NAMALWA (cell line): ENCODE measurements at regions not wholly inside any gene's neighbourhood (a gene's known extent, or its start where the extent isn't known, plus 50 kb on each side); places are given as distances from the start of the nearest gene placed in this dataset.
"Not testable (repeated sequence)": the region's sequence is repeated elsewhere in the genome, so short reads cannot be mapped to it uniquely, and the experiment has no call there.

ENCODE experiments used
- DNase-seq: peaks from one replicate; pipeline ENCODE4 v3.0.0-alpha.2; 2015; ENCODE audit warnings: low spot score

DNA sequence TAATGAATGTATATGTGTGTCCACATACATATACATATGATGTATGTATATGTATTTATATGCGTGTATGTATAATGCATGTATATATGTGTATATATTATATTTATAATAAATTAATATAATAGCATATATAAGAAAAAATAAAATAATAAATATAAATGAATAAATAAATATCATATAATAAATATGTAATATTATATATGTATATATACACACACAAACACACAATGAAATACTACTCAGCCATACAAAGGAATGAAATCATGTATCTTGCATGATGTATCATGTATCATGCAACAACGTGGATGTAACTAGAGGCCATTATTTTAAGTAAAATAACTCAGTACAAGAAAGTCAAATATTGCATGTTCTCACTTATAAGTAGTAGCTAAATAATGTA is 788.7 kb upstream of the CHORDC1 start:
- DNase-seq, result no peak

DNA sequence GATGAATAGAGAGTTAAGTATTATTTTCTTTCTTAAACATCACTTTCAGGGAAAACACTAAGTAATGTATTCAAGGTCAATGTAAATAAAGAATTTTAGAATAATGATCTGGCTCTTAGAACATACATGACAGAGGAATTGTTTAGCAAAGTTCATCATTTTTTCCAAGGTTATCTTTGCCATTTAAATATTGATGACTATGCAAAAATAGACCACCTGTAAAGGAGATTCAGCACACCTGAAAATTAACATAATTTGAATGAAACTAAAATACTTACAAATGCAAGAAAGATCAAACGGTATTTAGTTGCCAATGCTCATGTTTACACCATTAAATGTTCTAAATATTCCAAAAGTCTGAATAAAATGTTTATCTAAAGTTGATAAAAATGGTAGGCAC is 782.6 kb upstream of the CHORDC1 start:
- DNase-seq, result no peak

DNA sequence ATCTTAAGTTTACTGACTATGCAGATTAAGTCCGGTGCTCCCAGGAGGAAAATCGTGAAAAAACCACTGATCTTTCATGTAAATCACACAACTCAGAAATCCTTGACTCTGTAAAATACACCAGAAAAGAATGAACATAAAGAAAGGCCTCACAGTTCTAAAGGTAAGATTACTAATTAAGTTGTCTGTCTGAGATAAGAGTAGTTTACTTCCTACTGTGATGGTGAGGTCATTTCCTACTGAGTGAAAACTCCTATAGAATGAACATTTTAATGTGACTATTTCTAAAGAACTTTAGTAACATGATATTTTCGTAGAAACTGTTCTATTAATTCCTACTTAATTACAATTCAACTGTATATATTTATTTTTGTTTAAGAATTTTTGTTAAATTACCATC is 774.4 kb upstream of the CHORDC1 start:
- no peak for DNase-seq

DNA sequence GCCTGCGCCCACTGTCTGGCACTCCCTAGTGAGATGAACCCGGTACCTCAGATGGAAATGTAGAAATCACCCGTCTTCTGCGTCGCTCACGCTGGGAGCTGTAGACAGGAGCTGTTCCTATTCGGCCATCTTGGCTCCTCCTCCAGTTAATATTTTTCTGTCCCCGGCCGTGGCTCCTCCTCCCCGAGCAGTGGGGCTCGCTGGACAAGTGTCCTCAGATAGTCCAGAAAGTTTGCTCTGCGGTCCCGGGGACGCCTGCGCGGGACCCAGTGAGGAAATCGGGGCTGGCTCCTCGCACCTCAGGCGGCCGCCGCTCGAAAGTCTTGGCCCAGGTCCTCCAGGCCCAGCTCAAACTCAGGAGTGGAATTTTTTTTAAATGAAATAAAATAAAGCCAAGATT is 749.3 kb upstream of the CHORDC1 start:
- DNase-seq, result not testable (repeated sequence)

DNA sequence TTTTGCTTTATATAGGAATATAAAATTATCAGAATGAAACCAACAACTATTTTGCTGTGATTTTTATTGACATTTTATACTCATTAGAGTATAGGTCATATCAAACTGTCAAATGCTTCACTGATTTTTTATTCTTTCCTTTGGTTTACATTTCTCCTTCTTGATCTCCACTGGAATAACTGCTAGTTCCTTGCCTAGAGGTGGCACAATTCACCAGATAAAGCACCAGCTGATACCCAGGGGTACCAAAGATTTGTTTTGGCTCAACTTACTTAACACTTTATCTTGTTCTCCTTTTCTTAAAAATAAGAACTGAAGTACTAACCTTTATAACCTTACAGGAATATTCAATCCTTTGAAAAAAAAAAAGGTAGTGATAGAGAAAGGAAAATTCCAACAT is 725.1 kb upstream of the CHORDC1 start:
- DNase-seq, result no peak

DNA sequence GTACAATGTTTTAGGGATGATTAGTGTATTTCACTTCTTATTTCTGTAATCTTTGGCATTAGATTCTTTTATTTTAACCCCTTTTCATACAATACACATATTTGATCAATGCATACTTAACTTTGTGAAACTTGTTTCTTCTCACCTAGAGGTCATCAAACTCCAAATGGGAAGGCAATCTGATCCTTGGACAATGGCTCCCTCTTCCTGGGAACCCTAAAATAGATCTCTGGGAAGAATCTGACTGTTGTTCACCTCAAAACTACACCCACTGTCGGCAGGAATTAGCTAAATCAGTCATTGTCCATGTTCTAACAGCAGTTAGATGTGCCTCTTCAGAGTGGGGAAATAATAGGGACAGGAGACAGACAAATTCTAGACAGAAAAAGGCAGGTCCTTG is 707.4 kb upstream of the CHORDC1 start:
- no peak for DNase-seq

DNA sequence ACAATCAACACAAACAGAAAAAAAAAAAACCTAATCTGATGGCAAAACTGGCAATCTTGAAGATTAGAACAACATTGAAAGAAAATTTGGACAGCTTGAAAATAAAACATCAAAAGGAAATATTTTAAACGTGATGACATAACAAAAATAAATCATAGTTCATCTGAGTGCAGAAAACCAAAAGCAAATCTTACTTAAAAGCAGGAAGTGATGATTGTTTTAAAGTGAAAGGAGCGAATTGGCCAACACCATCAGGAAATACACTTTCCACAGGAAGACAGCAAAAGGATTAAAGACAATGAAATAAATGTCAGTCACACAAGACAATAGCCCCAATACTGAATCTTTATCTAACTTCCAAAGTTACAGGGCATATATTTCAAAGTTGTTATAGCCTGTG is 696.5 kb upstream of the CHORDC1 start:
- no peak for DNase-seq

DNA sequence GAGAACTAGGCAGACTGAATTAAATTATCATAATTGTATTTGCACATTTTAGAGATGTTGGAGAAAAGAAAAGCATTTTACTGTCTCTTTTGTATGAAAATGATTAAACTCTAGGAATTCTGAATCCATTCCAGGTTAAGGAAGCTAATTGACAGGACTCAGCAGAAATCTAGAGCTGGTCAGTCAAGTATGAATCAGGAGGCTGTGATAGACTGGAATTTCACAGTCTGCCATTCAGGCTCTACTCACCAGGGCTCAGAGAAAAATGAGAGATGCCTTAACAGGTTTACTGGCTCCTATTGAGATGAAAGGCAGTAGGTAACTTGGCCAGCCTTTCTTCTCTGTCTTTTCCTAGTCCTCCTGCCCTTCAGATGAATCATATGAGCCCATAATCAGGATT is 693.9 kb upstream of the CHORDC1 start:
- no peak for DNase-seq

DNA sequence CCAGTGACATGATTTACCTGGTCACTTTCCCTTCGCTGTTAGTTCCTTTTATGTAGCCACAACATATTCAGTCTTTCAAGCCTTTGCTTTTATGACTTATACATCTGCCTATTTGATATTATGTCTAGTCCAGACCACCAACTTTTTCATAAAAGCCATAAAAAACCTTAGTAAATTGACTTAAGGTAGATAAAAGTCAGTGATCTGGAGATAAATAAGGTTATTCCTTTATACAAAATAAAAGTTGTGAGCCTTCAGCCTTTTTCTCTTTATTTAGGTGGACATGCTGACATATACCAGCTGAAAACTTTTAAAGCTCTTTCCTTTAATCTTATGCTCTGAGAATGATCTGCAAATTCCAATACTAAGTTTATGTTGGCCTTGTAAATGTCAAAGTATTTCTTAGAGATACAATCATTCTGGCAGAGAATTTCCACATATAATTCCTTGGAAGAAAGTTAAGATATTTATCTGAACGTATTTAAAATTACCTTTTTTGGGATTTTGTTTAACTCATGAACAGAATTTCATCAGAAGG is 690.4 kb upstream of the CHORDC1 start:
- DNase-seq, result no peak

DNA sequence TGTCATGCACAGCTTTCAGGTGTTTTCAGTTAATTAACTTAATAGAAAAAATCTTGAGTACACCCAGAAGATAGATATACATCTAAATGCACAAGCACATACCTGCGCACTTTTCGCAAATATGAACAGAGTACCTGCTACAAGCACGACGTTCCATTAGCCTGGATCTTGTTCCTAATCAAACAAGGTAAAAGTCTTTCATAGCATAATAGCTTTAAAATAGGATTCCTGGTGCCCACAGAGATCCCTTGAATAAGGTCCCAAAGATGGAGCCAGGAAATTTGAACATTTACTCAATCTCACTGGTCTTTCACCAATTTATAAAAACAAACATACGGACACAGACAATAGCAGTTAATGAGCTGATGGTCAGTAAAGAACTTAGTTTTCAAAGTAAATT is 689.8 kb upstream of the CHORDC1 start:
- DNase-seq, result no peak

DNA sequence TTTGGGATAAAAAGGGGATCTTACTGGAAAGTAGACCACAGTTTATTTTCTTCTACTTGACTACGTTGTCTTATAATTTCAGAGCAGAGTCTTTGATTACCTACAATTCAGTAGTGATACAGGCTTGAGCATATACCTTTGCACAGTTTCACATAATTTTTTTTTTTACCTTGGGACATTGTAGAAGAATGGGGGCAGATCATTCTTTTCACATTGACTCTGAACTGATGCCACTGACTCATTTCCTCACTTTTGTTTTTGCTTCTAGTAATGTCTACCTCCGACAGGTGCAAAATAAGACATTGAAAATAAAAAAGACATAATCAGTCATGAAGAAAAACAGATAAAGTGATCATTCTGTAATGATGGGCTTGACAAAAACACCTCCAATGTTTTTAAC is 688.3 kb upstream of the CHORDC1 start:
- DNase-seq, result no peak

DNA sequence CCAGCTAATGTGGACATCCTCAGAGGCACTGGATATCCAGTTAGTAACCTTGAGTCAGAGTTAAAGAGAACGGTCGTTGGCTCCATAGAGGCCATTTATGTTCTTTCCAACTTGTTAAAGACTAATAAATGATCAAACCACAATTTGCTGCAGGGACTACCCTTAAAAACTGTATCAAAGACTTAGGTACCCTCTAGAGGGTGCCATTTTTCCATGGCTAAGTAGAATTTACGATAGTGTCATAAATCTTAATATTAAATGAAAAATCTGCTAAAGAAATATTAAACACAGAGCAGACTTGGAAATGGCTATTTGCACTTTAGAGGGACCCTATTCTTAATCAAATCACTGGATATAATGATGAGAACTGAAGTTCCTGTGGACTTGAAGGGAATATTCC is 685.2 kb upstream of the CHORDC1 start:
- peak; percentile 3 for DNase-seq

DNA sequence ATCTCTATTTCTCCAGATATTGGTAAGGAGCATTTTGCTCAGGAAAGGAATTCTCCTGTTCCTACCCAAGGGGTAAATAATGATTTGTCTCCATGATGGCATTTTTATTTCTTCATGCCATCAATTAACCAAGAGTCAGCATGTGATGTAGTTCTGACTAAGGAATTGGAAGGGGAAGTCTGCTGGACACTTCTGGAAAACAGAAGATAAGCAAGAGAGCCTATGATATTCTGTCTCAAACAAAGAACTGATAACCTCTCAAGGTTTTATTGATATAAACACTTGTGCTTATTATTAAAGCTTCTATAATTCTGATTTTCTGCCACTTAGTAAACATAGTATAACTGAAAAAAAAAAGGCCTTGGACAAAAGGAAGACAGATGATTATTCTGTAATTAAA is 673.0 kb upstream of the CHORDC1 start:
- no peak for DNase-seq

DNA sequence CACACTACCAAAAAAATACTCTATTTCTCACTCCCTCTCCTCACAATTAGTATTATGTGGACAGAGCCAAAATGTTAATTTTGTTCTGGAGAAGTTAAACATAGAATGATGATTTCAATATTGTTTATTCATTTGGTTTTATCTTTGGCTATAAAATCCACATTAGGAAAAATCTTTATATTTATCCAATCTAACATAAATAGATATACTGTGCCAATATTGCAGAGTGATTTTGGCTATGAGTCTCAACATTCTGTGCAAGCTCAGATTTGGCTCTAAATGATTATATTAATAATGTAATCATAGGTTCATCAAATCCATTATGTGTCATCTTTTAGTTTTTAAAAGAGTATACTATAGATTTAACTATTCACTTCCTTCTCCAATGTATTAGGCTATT is 667.5 kb upstream of the CHORDC1 start:
- DNase-seq, result no peak

DNA sequence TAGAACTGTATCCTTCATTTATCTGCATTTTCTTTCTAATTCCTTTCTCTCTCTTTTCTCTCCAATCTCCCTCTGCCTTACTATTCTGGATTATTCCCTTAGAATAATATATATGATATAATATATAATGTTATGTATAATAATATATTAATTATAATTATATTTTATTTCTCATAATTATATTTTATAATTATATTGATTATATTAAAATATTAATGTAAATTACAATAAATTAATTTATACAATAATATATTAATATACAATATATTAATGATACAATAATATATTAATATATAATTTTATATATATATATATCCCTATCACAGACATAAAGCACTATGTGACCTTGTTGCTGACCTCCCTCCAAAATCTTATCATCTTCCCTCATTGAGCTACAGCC is 661.3 kb upstream of the CHORDC1 start:
- no peak for DNase-seq

DNA sequence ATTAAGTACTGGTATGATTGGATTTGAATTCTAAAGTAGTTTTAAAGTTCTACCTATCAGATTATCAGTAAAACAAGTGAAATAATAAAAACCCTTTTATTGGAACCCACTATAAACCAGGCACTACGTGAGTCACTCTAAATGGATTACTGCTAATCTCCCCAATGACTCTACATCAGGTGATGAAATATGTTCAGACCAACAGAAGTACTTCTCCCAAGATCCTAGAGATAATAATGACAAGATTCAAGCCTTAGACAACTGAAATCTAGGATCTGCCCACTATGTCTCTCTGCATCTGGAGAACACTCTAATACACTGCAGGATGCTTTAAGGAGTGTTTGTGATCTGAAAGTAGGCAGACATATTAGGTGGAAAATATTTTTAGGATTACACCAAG is 652.1 kb upstream of the CHORDC1 start:
- DNase-seq, result no peak

DNA sequence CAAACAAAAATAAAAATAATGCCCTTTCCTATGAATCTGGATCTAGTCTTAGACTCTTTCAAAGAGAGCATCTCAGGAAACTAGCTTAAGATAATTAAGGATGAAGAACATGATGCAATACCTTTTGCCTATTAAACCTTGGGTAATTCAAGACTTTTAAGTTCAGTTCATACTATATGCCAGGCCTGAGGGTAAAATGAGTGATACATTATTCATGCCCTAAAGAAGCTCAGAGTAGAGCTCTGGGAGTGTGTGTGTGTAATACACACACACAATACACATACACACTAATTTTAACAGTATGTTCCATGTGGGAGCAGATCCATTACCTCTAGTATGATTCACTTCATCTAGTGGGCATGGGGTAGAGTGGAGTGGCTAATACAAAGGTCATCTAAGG is 651.4 kb upstream of the CHORDC1 start:
- no peak for DNase-seq

DNA sequence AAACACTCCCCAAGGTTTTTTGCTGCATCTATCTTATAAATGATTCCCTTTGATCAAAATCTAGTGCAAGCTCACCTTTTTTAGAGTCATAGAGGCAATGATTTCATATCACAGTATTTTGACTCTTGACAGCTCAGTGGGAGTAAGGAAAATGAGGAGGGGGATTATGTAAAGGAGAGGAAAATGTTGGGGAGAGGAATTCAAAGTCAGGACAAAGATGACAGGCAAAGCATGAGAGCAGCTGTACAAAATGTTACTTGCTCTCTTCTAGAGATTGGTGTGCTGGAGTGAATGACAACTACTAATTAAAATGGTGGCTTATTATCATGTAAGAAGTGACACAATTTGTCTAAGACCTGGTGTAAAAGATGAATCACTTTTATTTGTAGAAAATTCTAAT is 644.6 kb upstream of the CHORDC1 start:
- DNase-seq, result no peak

DNA sequence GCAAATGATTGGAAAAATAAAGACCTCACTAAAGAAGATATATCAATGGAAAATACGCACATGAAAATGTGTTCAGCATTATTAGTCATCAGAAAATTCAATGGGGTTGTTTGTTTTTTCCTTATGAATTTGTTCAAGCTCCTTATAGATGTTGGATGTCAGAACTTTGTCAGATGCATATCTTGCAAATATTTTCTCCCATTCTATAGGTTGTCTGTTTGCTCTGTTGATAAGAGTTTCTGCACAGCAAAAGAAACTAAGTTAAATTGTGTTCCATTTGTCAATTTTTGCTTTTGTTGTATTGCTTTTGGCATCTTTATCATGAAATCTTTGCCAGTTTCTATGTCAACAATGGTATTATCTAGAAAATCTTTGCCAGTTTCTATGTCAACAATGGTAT is 633.9 kb upstream of the CHORDC1 start:
- no peak for DNase-seq

DNA sequence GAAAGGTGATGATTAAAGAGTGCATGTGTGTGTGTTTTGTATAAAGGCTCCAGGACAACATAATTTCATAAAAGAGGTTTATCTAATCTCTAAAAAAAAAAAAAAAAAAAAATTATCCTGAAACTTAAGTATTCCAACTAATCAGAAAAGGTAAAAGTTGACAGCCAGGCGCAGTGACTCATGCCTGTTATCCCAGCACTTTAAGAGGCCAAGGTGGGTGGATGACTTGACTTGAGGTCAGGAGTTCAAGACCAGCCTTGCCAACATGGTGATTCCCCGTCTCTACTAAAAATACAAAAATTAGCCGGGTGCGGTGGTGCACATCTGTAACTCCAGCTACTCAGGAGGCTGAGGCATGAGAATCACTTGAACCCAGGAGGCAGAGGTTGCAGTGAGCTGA is 632.7 kb upstream of the CHORDC1 start:
- DNase-seq, result no peak

DNA sequence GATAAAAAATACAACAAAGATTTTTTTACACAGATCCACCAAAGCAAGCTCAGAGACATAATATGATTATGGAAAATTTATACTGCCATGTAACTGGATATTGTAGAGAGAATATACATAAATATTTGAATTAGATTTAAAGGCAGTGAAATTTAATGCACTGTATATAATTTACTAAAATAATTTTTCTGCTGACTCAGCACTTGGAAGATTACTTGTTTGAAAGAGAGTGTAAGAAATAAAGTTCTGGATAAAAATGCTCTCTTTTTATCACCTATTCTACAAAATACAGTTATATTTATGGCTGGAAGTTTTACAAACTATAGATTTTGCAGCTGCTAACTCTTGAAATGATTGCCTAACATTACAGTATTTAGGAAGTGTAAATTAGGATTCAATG is 628.3 kb upstream of the CHORDC1 start:
- DNase-seq, result no peak

DNA sequence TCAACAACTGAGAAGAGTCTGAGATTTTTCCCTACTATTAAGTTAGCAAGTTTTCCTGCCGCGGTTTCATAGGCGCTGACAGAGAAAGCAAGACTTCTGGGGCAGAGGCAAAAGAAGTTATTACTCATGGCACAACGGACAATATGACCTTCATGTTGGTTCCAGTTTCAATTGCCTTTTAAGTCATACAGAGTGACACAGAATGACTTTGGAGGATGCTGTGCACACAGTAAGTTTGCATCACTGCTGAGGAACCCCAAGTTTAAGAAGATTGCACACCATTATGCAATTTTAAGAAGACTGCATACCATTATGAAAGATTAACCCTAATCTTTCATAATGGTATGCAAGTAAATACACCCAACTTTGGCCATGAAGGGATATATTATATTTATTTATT is 626.5 kb upstream of the CHORDC1 start:
- DNase-seq, result no peak

DNA sequence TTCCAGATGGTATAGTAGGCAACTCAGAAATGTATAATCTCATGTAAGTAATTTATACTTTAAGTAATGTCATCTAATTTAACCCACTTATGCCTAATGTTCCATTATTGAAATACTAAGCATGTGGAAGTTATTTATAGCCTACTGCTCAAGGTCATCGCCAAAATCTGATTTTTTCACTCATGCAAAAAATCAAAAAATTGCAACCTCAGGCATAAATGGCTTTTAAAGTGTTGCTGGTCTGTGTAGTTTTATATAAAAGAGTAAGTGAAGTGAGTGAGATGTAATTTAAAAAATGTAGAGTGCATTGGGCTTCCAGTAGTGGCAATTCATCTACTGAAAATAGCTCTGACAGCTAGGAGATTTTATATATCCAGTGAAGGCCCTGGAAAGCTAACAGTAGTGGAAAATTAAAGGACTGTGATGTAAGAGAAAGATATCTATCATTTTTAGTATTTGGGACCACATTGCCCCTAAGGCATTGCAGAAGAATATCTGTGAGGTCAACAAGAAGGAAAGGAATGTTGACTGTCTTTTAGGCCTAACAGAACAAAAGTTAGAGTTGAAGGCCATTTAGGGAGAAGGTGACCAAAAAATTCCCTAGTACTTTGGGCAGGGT is 624.5 kb upstream of the CHORDC1 start:
- no peak for DNase-seq

DNA sequence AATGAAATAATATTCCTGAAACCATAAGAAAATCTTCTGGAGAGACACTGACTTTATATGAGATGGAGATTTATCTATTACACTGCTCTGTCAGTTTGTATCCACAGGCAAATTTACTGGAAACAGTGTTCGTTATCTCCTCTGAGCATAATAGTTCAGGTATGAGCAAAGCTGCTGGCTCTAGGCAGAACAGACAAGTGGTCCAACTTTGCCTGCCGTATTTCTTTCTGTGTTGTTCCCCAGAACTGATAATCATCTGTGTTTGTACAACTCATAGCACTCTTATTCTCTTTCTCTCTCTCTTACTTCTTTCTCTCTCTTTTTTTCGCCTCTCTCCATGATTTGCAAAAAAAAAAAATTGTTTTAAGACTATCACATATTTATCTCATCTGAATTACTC is 623.8 kb upstream of the CHORDC1 start:
- DNase-seq, result no peak

DNA sequence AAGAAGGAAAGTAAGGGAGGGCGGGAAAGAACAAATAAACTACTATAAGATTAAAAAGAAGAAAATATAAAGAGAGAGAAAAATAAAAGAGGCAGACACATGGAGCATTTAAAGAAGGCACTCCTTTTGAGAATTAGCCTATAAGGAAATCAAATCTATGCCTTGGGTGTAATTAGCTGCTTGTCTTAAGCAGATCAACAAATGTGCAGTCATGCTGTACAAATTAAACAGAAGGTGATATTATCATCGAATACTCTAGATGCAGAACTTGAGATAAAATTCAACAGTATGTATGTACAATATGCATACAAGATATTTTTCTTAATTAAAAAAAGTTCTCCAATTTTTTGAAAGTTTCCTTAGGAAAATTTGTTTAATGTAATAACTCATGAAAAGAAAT is 623.0 kb upstream of the CHORDC1 start:
- DNase-seq, result no peak
